Head of caudate nucleus (tissue), 42 donors: ENCODE measurements at regions not wholly inside any gene's neighbourhood (a gene's known extent, or its start where the extent isn't known, plus 50 kb on each side); places are given as distances from the start of the nearest gene placed in this dataset.

Experiments used
- DNase-seq, 42 donors: peaks; one replicate each; pipeline versions ENCODE4 v3.0.0 to v3.0.0-alpha.2; 2020 to 2021; ENCODE audit warnings: mixed read lengths in 7 of 42
- intact Hi-C: fragments of 100-400 bp; cut with DNase I; formaldehyde crosslinking; loops from one replicate; pipeline ENCODE4 v1.15.0; 2022

DNA sequence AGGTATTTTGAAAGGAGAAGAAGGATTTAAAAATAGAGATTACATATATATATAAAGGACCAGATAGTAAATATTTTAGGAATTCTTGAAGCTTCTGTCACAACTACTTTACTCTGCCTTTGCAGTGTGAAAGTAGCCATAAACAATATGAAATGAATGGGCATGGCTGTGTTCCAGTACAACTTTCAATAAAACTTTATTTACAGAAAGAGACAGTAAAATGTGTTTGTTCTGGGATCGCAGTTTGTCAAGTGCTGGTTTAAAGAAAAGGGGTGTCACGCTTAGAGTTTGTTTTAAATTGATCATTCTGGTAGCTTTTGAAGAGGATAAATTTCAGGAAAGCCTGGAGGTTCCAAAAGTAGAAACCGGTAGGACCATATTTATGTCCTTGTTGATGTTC lies 176.1 kb upstream of the HS3ST1 start:
- no peak for DNase-seq
- intact Hi-C loops = no loop called here

GRCh38 chr4:11603591-11604194 lies 175.0 kb upstream of the HS3ST1 start:
- intact Hi-C loops = no loop called here
- DNase-seq = peak in 17 of 42 donors; percentile 4 to 63 (median 17)

- intact Hi-C loops = no loop called here
- no peak for DNase-seq
Measured at GRCh38 chr4:11602606-11603340, 174.1 kb upstream of the HS3ST1 start.

GRCh38 chr4:11599064-11599463 lies 170.4 kb upstream of the HS3ST1 start:
- intact Hi-C loops = no loop called here
- no peak for DNase-seq

GRCh38 chr4:11598591-11598990 lies 169.9 kb upstream of the HS3ST1 start:
- intact Hi-C loops = no loop called here
- DNase-seq = no peak

GRCh38 chr4:11597506-11597905 lies 168.8 kb upstream of the HS3ST1 start:
- intact Hi-C loops = no loop called here
- DNase-seq = no peak

GRCh38 chr4:11596989-11597388 lies 168.3 kb upstream of the HS3ST1 start:
- intact Hi-C loops = no loop called here
- no peak for DNase-seq

GRCh38 chr4:11593576-11594116 lies 165.0 kb upstream of the HS3ST1 start:
- no peak for DNase-seq
- intact Hi-C loops = no loop called here

DNA sequence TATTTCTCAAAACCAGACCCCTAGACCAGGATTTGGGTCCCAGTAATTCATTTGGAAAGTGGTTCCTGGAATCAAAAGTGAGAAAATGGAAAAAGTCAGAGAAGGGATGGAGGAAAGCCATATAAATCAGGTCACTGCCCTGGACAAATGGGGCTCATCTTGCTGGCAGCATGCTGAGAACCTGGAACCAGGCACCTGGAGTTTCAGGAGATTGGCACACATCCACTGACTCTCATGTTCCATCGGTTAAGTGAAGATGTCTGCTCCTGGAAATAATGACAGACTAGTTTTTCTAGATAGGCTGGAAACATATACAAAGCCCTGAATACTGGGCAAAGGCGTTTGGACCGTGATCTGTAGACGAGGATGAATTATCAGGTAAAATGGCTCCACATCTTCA lies 163.6 kb upstream of the HS3ST1 start:
- DNase-seq = no peak
- intact Hi-C loops = no loop called here

DNA sequence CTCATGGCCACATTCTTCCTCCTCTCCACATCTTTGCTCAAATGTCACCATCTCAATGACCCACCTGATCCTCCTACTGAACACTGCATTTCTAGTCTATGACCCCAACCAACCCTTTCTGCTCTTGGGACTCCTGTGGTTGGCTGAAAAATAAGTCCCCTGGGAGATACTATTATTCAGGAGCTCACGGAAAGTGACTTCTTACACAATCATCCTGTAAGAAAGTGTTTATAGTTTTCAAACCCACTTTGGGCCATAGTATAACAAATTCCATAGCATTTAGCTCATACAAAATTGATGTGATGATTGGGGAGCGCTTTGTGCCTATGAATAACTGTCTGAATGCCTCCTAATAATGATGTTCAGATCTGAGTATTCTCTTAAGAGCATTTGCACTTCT lies 161.4 kb upstream of the HS3ST1 start:
- no peak for DNase-seq
- intact Hi-C loops = no loop called here

GRCh38 chr4:11589676-11590075 lies 161.0 kb upstream of the HS3ST1 start:
- intact Hi-C loops = no loop called here
- no peak for DNase-seq

GRCh38 chr4:11587797-11588196 lies 159.1 kb upstream of the HS3ST1 start:
- intact Hi-C loops = no loop called here
- no peak for DNase-seq

GRCh38 chr4:11585506-11585905 lies 156.8 kb upstream of the HS3ST1 start:
- intact Hi-C loops = no loop called here
- peak in 31 of 42 donors; percentile 4 to 72 (median 29) for DNase-seq

DNA sequence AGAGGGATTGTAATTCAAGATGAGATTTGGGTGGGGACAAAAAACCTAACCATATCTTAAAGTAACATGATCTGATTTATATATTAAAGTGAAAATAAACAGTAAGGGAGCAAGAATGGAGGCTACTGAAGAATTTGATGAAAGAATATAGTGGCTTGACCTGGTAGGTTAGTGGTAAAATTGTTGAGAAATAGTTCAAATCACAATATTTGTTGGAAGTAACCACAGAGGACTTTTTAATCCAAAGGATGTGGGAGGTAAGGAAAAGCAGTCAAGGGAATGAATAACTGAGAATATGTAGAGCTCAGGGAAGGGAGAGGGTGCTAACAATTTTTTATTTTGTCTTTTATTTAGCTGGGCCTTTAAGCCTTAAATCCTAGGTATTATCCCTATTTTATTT lies 139.8 kb upstream of the HS3ST1 start:
- no peak for DNase-seq
- intact Hi-C loops = no loop called here

DNA sequence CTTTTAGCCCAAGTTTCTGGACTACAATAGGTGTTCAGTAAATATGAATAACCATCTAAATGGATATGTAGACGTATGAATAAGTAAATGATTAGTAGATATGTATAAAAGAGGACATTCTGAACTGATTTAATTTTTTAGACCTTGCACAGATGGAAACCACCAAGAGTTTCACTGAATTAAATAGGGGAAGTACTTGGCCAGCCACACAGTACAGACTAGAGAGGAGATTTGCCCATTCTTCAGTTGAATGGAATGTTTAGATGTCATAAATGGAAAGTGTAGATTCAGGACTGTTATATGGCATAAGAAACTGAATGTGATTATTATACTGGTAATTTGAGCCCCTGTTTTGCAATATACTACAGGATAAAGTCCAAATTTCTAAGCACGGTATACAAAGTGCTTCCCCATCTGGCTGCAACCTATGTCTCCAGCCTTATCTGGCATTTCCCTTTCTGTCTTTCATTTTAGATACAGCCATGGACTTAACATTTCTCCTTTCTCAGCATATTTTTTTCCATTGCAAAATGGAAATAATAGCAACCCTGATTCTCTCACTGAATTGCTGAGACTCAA lies 137.8 kb upstream of the HS3ST1 start:
- intact Hi-C loops = no loop called here
- no peak for DNase-seq

DNA sequence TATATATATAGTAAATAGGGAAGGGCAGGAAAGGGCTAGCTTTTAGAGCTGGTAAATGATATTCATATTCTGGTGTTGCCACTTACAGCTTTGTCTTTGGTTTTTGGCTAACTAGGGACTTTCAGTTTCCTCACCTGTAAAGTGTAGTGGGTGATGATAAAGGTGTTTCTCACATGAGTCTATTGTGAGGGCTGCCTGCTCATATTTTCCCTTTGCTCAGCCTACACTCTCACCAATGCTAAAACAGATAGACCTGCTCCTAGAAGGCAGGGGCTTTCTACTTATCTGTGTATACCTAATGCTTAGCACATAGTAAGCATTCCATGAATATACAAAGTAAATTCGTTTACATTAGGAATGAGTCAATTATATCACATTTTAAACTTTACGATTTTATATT lies 137.2 kb upstream of the HS3ST1 start:
- DNase-seq = no peak

GRCh38 chr4:11565213-11565612 lies 136.5 kb upstream of the HS3ST1 start:
- intact Hi-C loops = no loop called here
- no peak for DNase-seq

More for the DNA sequence above, 137.2 kb upstream of the HS3ST1 start:
- intact Hi-C loops = no loop called here

GRCh38 chr4:11564021-11564420 lies 135.3 kb upstream of the HS3ST1 start:
- intact Hi-C loops = no loop called here

DNA sequence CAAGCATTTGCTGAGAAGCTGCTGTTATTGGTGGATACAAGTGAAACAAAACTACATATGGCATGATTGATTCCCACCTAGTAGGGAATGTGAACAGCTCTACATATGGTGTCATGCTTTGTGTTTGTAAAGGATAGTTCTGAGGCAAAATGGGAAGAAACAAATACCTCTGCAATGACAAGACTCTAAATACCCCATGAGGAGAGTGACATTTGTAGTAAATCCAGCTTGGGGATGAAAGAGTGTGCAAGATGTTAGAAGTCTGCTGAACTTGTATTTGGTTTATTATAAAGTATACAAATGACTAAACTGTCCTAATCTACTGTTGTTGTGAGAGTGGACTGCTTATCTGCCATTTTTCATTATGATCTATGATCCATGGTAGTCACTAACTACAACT lies 120.8 kb upstream of the HS3ST1 start:
- no peak for DNase-seq
- intact Hi-C loops = no loop called here

More at GRCh38 chr4:11564021-11564420, 135.3 kb upstream of the HS3ST1 start:
- no peak for DNase-seq

GRCh38 chr4:11548597-11549082 lies 119.9 kb upstream of the HS3ST1 start:
- DNase-seq = no peak
- intact Hi-C loops = no loop called here
